Nephron progenitor cell (in vitro differentiated cells): ENCODE measurements at regions not wholly inside any gene's neighbourhood (a gene's known extent, or its start where the extent isn't known, plus 50 kb on each side); places are given as distances from the start of the nearest gene placed in this dataset.

Experiments
- DNase-seq: peaks from one replicate; pipeline ENCODE4 v3.0.0; 2021
- H3K27ac Mint-ChIP-seq: 2 replicates; pipeline ENCODE4 v1.8.0; 2021; ENCODE audit warnings: mild to moderate bottlenecking, moderate library complexity, mixed read lengths
- H3K27me3 Mint-ChIP-seq: 2 replicates; pipeline ENCODE4 v1.8.0; 2021; ENCODE audit warnings: mild to moderate bottlenecking, low read depth, mixed read lengths; ENCODE audit not compliant: poor library complexity
- H3K36me3 Mint-ChIP-seq: 2 replicates; pipeline ENCODE4 v1.8.0; 2021; ENCODE audit warnings: low read depth, mixed read lengths
- H3K4me1 Mint-ChIP-seq: 2 replicates; pipeline ENCODE4 v1.8.0; 2021; ENCODE audit warnings: mixed read lengths
- H3K4me3 Mint-ChIP-seq: 2 replicates; pipeline ENCODE4 v1.8.0; 2021; ENCODE audit warnings: mild to moderate bottlenecking, moderate library complexity, mixed read lengths
- H3K9me3 Mint-ChIP-seq: 2 replicates; pipeline ENCODE4 v1.8.0; 2021; ENCODE audit warnings: mild to moderate bottlenecking, moderate library complexity, mixed read lengths
- CTCF ChIP-seq: fragments of 200-600 bp; sonication (generic); IDR thresholded peaks from 2 replicates; pipeline ENCODE4 v1.5.0; 2021; ENCODE audit warnings: antibody characterized with exemption

DNA sequence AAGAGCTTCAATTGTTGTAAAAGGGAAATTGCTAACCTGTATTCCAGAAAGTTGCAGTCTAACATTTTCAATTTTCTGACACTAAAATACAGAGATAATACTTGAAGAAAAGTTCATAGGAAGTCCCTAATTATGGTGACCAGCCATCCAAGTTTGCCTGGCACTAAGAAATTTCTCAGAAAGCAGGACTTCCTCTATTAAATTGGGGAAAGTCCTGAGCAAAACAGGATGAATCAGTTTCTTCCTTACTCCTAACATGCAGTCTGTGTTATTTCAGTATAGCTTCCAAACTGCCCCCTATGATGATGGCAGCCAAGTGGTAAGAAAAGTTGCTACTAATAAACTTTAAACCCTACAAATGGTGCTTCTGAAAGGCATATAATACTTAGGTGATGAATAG is 133.5 kb upstream of the SGO1 start:
- H3K27ac Mint-ChIP-seq: no peak overlapping the region
- peaks cover 7% of the 10 kb centered on the region for H3K4me1 Mint-ChIP-seq
- TF ChIP-seq CTCF: no peak
- no peaks in the 10 kb centered on the region for H3K9me3 Mint-ChIP-seq
- H3K27me3 Mint-ChIP-seq: no peaks in the 10 kb centered on the region
- DNase-seq: no peak
- no peak overlapping the region for H3K4me3 Mint-ChIP-seq
- H3K36me3 Mint-ChIP-seq: no peaks in the 10 kb centered on the region

GRCh38 chr3:20317616-20318015 is 131.6 kb upstream of the SGO1 start:
- Mint-ChIP-seq H3K27ac (no peak overlapping the region), H3K9me3 (no peaks in the 10 kb centered on the region), H3K36me3 (no peaks in the 10 kb centered on the region), H3K27me3 (no peaks in the 10 kb centered on the region), H3K4me3 (no peak overlapping the region), H3K4me1 (peaks cover 11% of the 10 kb centered on the region)
- TF ChIP-seq CTCF: no peak
- DNase-seq: no peak

- DNase-seq: no peak
- Mint-ChIP-seq H3K36me3 (no peaks in the 10 kb centered on the region), H3K27me3 (no peaks in the 10 kb centered on the region), H3K4me3 (no peak overlapping the region), H3K4me1 (peaks cover 11% of the 10 kb centered on the region), H3K27ac (no peak overlapping the region), H3K9me3 (no peaks in the 10 kb centered on the region)
- no peak for TF ChIP-seq CTCF
Observed at GRCh38 chr3:20316238-20316637, 130.2 kb upstream of the SGO1 start.

GRCh38 chr3:20310629-20311028 is 124.6 kb upstream of the SGO1 start:
- H3K9me3 Mint-ChIP-seq: peaks cover 10% of the 10 kb centered on the region
- no peak overlapping the region for H3K4me3 Mint-ChIP-seq
- no peak for DNase-seq
- TF ChIP-seq CTCF: no peak
- no peaks in the 10 kb centered on the region for H3K27me3 Mint-ChIP-seq
- H3K4me1 Mint-ChIP-seq: peaks cover 4% of the 10 kb centered on the region
- no peaks in the 10 kb centered on the region for H3K36me3 Mint-ChIP-seq
- no peak overlapping the region for H3K27ac Mint-ChIP-seq

DNA sequence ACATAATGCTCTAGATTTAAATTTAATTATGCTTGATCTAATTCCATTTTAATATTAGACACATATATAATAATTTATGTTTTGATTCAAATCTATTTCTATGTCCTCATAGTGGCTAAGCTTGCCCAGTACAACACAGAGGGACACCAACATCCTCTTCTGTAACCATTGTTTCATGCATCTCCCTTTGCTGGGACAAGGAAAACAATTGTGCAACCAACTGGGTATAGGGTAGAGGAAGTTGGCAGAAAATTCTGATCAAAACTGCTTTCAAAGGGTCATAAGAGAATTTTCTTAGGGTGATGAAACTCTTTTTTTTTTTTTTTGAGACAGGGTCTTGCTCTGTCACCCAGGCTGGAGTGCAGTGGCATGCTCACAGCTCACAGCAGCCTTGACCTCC is 121.4 kb upstream of the SGO1 start:
- Mint-ChIP-seq H3K36me3 (no peaks in the 10 kb centered on the region), H3K27me3 (no peaks in the 10 kb centered on the region), H3K9me3 (peaks cover 21% of the 10 kb centered on the region), H3K27ac (no peak overlapping the region), H3K4me1 (peaks cover 5% of the 10 kb centered on the region), H3K4me3 (no peak overlapping the region)
- no peak for TF ChIP-seq CTCF
- DNase-seq: no peak

GRCh38 chr3:20305647-20306046 is 119.6 kb upstream of the SGO1 start:
- Mint-ChIP-seq H3K27me3 (no peaks in the 10 kb centered on the region), H3K9me3 (peaks cover 21% of the 10 kb centered on the region)

More at GRCh38 chr3:20305647-20306046, 119.6 kb upstream of the SGO1 start:
- DNase-seq: no peak
- TF ChIP-seq CTCF: no peak
- peaks cover 5% of the 10 kb centered on the region for H3K4me1 Mint-ChIP-seq
- no peak overlapping the region for H3K27ac Mint-ChIP-seq
- no peaks in the 10 kb centered on the region for H3K36me3 Mint-ChIP-seq
- H3K4me3 Mint-ChIP-seq: no peak overlapping the region
